B cell (primary cell): ENCODE measurements at regions not wholly inside any gene's neighbourhood (a gene's known extent, or its start where the extent isn't known, plus 50 kb on each side); places are given as distances from the start of the nearest gene placed in this dataset.

Experiments used
- ATAC-seq: fragments of 200-7000 bp; cut with Tn5 transposase; one replicate; pipeline ENCODE4 v1.10.0; 2021; ENCODE audit warnings: low read depth, mild to moderate bottlenecking, moderate number of reproducible peaks, moderate library complexity
- CTCF ChIA-PET: fragments of 350-600 bp; sonication (Branson Sonifier 250); formaldehyde crosslinking; loops from one replicate; lab custom pipeline; 2021; ENCODE audit warnings: antibody characterized with exemption, inconsistent platforms; lab: Charles Lee
- POLR2A ChIA-PET: fragments of 350-600 bp; sonication (Branson Sonifier 250); formaldehyde crosslinking; loops from one replicate; lab custom pipeline; 2021; ENCODE audit warnings: antibody characterized with exemption; lab: Charles Lee
- DNase-seq: peaks from one replicate; pipeline ENCODE4 v3.0.0; 2013
- H2AFZ ChIP-seq: 2 replicates; pipeline ENCODE4 v1.6.1; 2012; ENCODE audit warnings: mild to moderate bottlenecking, low read depth, low read length; ENCODE audit not compliant: insufficient read depth, poor library complexity, severe bottlenecking
- H3K27ac ChIP-seq, 2 donors: 1 replicate in 1 of 2; 2 replicates in 1 of 2; pipeline ENCODE4 v1.5.1; 2012 to 2013; ENCODE audit warnings: low read length in 2 of 2, mild to moderate bottlenecking in 2 of 2, moderate library complexity in 1 of 2
- H3K27me3 ChIP-seq, 4 experiments: fragments of 200-600 bp in 1 of 4; sonication (generic) in 1 of 4; replicated peaks in 1 of 4; 1 replicate in 2 of 4; 2 replicates in 2 of 4; pipeline versions ENCODE4 v1.6.1 to v1.7.0; 2013 to 2016; ENCODE audit warnings: low read length in 3 of 4, mild to moderate bottlenecking in 2 of 4, mixed read lengths in 1 of 4, moderate library complexity in 1 of 4; ENCODE audit not compliant: insufficient read depth in 4 of 4, control insufficient read depth in 3 of 4; ENCODE audit errors: control extremely low read depth in 1 of 4
- H3K36me3 ChIP-seq, 2 experiments: replicated peaks in 1 of 2; 1 replicate in 1 of 2; 2 replicates in 1 of 2; pipeline versions ENCODE4 v1.6.1 to v1.7.1; 2013; ENCODE audit warnings: low read length in 1 of 2; ENCODE audit not compliant: insufficient read depth in 2 of 2, control insufficient read depth in 1 of 2; ENCODE audit errors: control extremely low read depth in 1 of 2, extremely low read depth in 1 of 2
- H3K4me1 ChIP-seq, 2 donors: fragments of 200-600 bp in 1 of 2; sonication (generic) in 1 of 2; 1 replicate in 1 of 2; 2 replicates in 1 of 2; pipeline versions ENCODE4 v1.5.1 to v1.6.1; 2013 to 2017; ENCODE audit warnings: low read length in 2 of 2; ENCODE audit not compliant: control insufficient read depth in 2 of 2, insufficient read depth in 2 of 2
- H3K4me2 ChIP-seq: replicated peaks from 2 replicates; pipeline ENCODE3; 2012; ENCODE audit warnings: mild to moderate bottlenecking, low read depth, low read length; ENCODE audit not compliant: poor library complexity, severe bottlenecking
- H3K4me3 ChIP-seq, 5 experiments: fragments of 200-600 bp in 1 of 5; sonication (generic) in 1 of 5; 1 replicate in 3 of 5; 2 replicates in 2 of 5; pipeline versions ENCODE4 v1.5.1 to v1.7.0; 2011 to 2016; ENCODE audit warnings: low read length in 4 of 5, mild to moderate bottlenecking in 4 of 5, low read depth in 2 of 5, control low read depth in 1 of 5, moderate library complexity in 1 of 5; ENCODE audit not compliant: insufficient read depth in 1 of 5; ENCODE audit errors: control extremely low read depth in 1 of 5, extremely low read depth in 1 of 5
- H3K79me2 ChIP-seq: fragments of 200-600 bp; sonication (generic); one replicate; pipeline ENCODE4 v1.6.0; 2016; ENCODE audit warnings: low read length; ENCODE audit not compliant: control insufficient read depth, insufficient read depth
- H3K9ac ChIP-seq: fragments of 200-600 bp; sonication (generic); 2 replicates; pipeline ENCODE4 v1.6.1; 2017; ENCODE audit warnings: mild to moderate bottlenecking, low read length, moderate library complexity
- H3K9me3 ChIP-seq, 3 donors: one replicate each; pipeline versions ENCODE4 v1.6.1 to v1.7.1; 2013; ENCODE audit warnings: low read length in 2 of 3; ENCODE audit not compliant: control insufficient read depth in 2 of 3, insufficient read depth in 1 of 3; ENCODE audit errors: control extremely low read depth in 1 of 3
- H4K20me1 ChIP-seq: 2 replicates; pipeline ENCODE4 v1.6.0; 2012; ENCODE audit warnings: mild to moderate bottlenecking, low read length; ENCODE audit not compliant: insufficient read depth, control insufficient read depth, poor library complexity, severe bottlenecking
- H3K27ac Mint-ChIP-seq: one replicate; pipeline ENCODE4 v1.8.0; 2021; ENCODE audit warnings: mixed read lengths
- H3K27me3 Mint-ChIP-seq: one replicate; pipeline ENCODE4 v1.8.0; 2021; ENCODE audit warnings: mixed read lengths
- H3K4me1 Mint-ChIP-seq: one replicate; pipeline ENCODE4 v1.8.0; 2021; ENCODE audit warnings: mixed read lengths
- H3K4me3 Mint-ChIP-seq: one replicate; pipeline ENCODE4 v1.8.0; 2021; ENCODE audit warnings: mixed read lengths
- H3K9me3 Mint-ChIP-seq: one replicate; pipeline ENCODE4 v1.8.0; 2022; ENCODE audit warnings: mixed read lengths; ENCODE audit not compliant: insufficient read depth
- CTCF ChIP-seq: fragments of 200-600 bp; IDR thresholded peaks from one replicate; pipeline ENCODE4 v1.8.0; 2022; ENCODE audit warnings: antibody characterized with exemption, mild to moderate bottlenecking
- EZH2 ChIP-seq: IDR thresholded peaks from 2 replicates; pipeline ENCODE4 v1.6.1; 2012; ENCODE audit warnings: borderline replicate concordance, low read depth, mild to moderate bottlenecking, moderate library complexity, low read length; ENCODE audit not compliant: insufficient read depth, poor library complexity, severe bottlenecking
- WGBS: methylation state at CpG from one replicate; pipeline ENCODE4 v1.1.5; 2013; ENCODE audit warnings: missing lambda C conversion rate; ENCODE audit not compliant: insufficient coverage; 5-methylcytosine and 5-hydroxymethylcytosine counted together
- intact Hi-C: fragments of 100-400 bp; cut with micrococcal nuclease; formaldehyde crosslinking; loops from one replicate; pipeline ENCODE4 v1.10.0; 2022

GRCh38 chr7:43014406-43014805 lies 82.2 kb downstream of the MRPL32 start:
- Mint-ChIP-seq H3K27me3 (peaks cover 47% of the 10 kb centered on the region), H3K9me3 (peaks cover 2% of the 10 kb centered on the region), H3K27ac (no peak overlapping the region), H3K4me1 (no peaks in the 10 kb centered on the region), H3K4me3 (no peak overlapping the region)
- Histone ChIP-seq H3K9me3 (no peaks in the 10 kb centered on the region), H3K4me2 (no peak overlapping the region), H3K79me2 (no peaks in the 10 kb centered on the region), H3K9ac (no peak overlapping the region), H3K27ac (no peak overlapping the region), H3K36me3 (no peaks in the 10 kb centered on the region), H4K20me1 (no peaks in the 10 kb centered on the region), H3K27me3 (peaks cover 0 to 8% (median 1%) of the 10 kb centered on the region in 4 experiments), H3K4me1 (no peaks in the 10 kb centered on the region), H2AFZ (no peak overlapping the region), H3K4me3 (no peak overlapping the region)
- intact Hi-C loops, result no loop called here
- CTCF ChIA-PET, result no interaction called here
- POLR2A ChIA-PET, result no interaction called here
- 87% methylated on average over 3 of the region's 4 CpGs for WGBS
- TF ChIP-seq CTCF (no peak), EZH2 (no peak)
- ATAC-seq (no peak), DNase-seq (no peak)

- no peak overlapping the region for H3K9ac ChIP-seq
- intact Hi-C loops, result no loop called here
- ChIA-PET CTCF (no interaction called here), POLR2A (no interaction called here)
- peaks cover 42% of the 10 kb centered on the region for H3K27me3 Mint-ChIP-seq
- H3K4me2 ChIP-seq, result no peak overlapping the region
- H3K27ac Mint-ChIP-seq, result no peak overlapping the region
- ATAC-seq (no peak), DNase-seq (no peak)
- no peaks in the 10 kb centered on the region for H3K79me2 ChIP-seq
- no peaks in the 10 kb centered on the region for H4K20me1 ChIP-seq
- H3K4me1 Mint-ChIP-seq, result no peaks in the 10 kb centered on the region
- TF ChIP-seq EZH2, result no peak
- no peak for TF ChIP-seq CTCF
- no peak overlapping the region for H2AFZ ChIP-seq
- H3K4me3 Mint-ChIP-seq, result no peak overlapping the region
- H3K4me3 ChIP-seq, result no peak overlapping the region
- H3K36me3 ChIP-seq, result no peaks in the 10 kb centered on the region
- H3K27ac ChIP-seq, result no peak overlapping the region
- H3K4me1 ChIP-seq, result no peaks in the 10 kb centered on the region
- no CpG with 5 or more reads among the region's 4 CpGs for WGBS
- H3K9me3 ChIP-seq, result no peaks in the 10 kb centered on the region
- peaks cover 0 to 8% (median 1%) of the 10 kb centered on the region in 4 experiments for H3K27me3 ChIP-seq
- peaks cover 2% of the 10 kb centered on the region for H3K9me3 Mint-ChIP-seq
These were observed 83.1 kb downstream of the MRPL32 start for GRCh38 chr7:43015301-43015700.
